ENCODE measurements at regions not wholly inside any gene's neighbourhood (a gene's known extent, or its start where the extent isn't known, plus 50 kb on each side); places are given as distances from the start of the nearest gene placed in this dataset.
"Not testable (repeated sequence)": the region's sequence is repeated elsewhere in the genome, so short reads cannot be mapped to it uniquely, and the experiment has no call there.

- DNase-seq (no peak), ATAC-seq (ENCODE audit: insufficient read depth, low FRiP score) (no peak)
- no peak overlapping the region for H3K4me3 ChIP-seq
- 68 to 96% methylated on average over 2 of the region's 2 CpGs for WGBS, 2 donors
- H3K27ac ChIP-seq (ENCODE audit: low read depth in 1 of 2, low read length in 1 of 2): no peak overlapping the region
- no peaks in the 10 kb centered on the region for H3K27me3 ChIP-seq (ENCODE audit: control insufficient read depth in 3 of 3, insufficient read depth in 3 of 3, low read length in 2 of 3)
- H3K9ac ChIP-seq (ENCODE audit: insufficient read depth in 1 of 2, low read length in 2 of 2): no peak overlapping the region
- no peaks in the 10 kb centered on the region for H3K4me1 ChIP-seq (ENCODE audit: control insufficient read depth in 5 of 5, insufficient read depth in 5 of 5, low read length in 5 of 5)
- TF ChIP-seq, protein P1, sequence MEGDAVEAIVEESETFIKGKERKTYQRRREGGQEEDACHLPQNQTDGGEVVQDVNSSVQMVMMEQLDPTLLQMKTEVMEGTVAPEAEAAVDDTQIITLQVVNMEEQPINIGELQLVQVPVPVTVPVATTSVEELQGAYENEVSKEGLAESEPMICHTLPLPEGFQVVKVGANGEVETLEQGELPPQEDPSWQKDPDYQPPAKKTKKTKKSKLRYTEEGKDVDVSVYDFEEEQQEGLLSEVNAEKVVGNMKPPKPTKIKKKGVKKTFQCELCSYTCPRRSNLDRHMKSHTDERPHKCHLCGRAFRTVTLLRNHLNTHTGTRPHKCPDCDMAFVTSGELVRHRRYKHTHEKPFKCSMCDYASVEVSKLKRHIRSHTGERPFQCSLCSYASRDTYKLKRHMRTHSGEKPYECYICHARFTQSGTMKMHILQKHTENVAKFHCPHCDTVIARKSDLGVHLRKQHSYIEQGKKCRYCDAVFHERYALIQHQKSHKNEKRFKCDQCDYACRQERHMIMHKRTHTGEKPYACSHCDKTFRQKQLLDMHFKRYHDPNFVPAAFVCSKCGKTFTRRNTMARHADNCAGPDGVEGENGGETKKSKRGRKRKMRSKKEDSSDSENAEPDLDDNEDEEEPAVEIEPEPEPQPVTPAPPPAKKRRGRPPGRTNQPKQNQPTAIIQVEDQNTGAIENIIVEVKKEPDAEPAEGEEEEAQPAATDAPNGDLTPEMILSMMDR (IDR thresholded peaks at IDR 0.05; ENCODE audit: control extremely low read depth, extremely low read depth): no peak
- H3K9me3 ChIP-seq (ENCODE audit: control insufficient read depth in 4 of 4, insufficient read depth in 3 of 4, low read length in 3 of 4): no peaks in the 10 kb centered on the region
- H3K36me3 ChIP-seq (ENCODE audit: control insufficient read depth in 4 of 4, insufficient read depth in 4 of 4, low read length in 4 of 4): no peaks in the 10 kb centered on the region
Measured at GRCh38 chr13:86608701-86609100, 809.5 kb upstream of the SLITRK6 start.

GRCh38 chr13:86633346-86633745 is 834.1 kb upstream of the SLITRK6 start:
- Histone ChIP-seq H3K36me3 (ENCODE audit: control insufficient read depth in 4 of 4, insufficient read depth in 4 of 4, low read length in 4 of 4) (no peaks in the 10 kb centered on the region), H3K4me1 (ENCODE audit: control insufficient read depth in 5 of 5, insufficient read depth in 5 of 5, low read length in 5 of 5) (no peaks in the 10 kb centered on the region), H3K9ac (ENCODE audit: insufficient read depth in 1 of 2, low read length in 2 of 2) (no peak overlapping the region), H3K27ac (ENCODE audit: low read depth in 1 of 2, low read length in 1 of 2) (no peak overlapping the region), H3K4me3 (no peak overlapping the region), H3K9me3 (ENCODE audit: control insufficient read depth in 4 of 4, insufficient read depth in 3 of 4, low read length in 3 of 4) (no peaks in the 10 kb centered on the region), H3K27me3 (ENCODE audit: control insufficient read depth in 3 of 3, insufficient read depth in 3 of 3, low read length in 2 of 3) (no peaks in the 10 kb centered on the region)
- ATAC-seq (ENCODE audit: insufficient read depth, low FRiP score) (no peak), DNase-seq (no peak)
- TF ChIP-seq, protein P1 (IDR thresholded peaks at IDR 0.05; ENCODE audit: control extremely low read depth, extremely low read depth): no peak
- 77 to 83% methylated on average over 3 of the region's 3 CpGs for WGBS, 2 donors

DNA sequence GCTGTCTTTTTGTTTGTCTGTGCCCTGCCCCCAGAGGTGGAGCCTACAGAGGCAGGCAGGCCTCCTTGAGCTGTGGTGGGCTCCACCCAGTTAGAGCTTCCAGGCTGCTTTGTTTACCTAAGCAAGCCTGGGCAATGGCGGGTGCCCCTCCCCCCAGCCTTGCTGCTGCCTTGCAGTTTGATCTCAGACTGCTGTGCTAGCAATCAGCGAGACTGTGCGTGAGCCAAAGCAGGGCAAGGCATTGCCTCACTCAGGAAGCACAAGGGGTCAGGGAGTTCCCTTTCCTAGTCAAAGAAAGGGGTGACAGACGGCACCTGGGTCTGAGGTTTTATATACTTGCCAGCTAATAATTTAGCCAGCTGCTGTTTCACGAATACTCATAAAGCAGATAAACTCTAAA is 852.0 kb upstream of the SLITRK6 start:
- not testable (repeated sequence) for H3K27ac ChIP-seq (ENCODE audit: low read depth in 1 of 2, low read length in 1 of 2); H3K4me1 ChIP-seq (ENCODE audit: control insufficient read depth in 5 of 5, insufficient read depth in 5 of 5, low read length in 5 of 5); H3K9ac ChIP-seq (ENCODE audit: insufficient read depth in 1 of 2, low read length in 2 of 2); ATAC-seq (ENCODE audit: insufficient read depth, low FRiP score); H3K36me3 ChIP-seq (ENCODE audit: control insufficient read depth in 4 of 4, insufficient read depth in 4 of 4, low read length in 4 of 4); H3K9me3 ChIP-seq (ENCODE audit: control insufficient read depth in 4 of 4, insufficient read depth in 3 of 4, low read length in 3 of 4); H3K27me3 ChIP-seq (ENCODE audit: control insufficient read depth in 3 of 3, insufficient read depth in 3 of 3, low read length in 2 of 3); DNase-seq; H3K4me3 ChIP-seq
- WGBS, 2 donors: 41 to 46% methylated on average over 5 of the region's 5 CpGs

- H3K36me3 ChIP-seq (ENCODE audit: control insufficient read depth in 4 of 4, insufficient read depth in 4 of 4, low read length in 4 of 4): no peaks in the 10 kb centered on the region
- H3K9me3 ChIP-seq (ENCODE audit: control insufficient read depth in 4 of 4, insufficient read depth in 3 of 4, low read length in 3 of 4): no peaks in the 10 kb centered on the region
- no peak overlapping the region for H3K27ac ChIP-seq (ENCODE audit: low read depth in 1 of 2, low read length in 1 of 2)
- H3K9ac ChIP-seq (ENCODE audit: insufficient read depth in 1 of 2, low read length in 2 of 2): no peak overlapping the region
- no peaks in the 10 kb centered on the region for H3K27me3 ChIP-seq (ENCODE audit: control insufficient read depth in 3 of 3, insufficient read depth in 3 of 3, low read length in 2 of 3)
- DNase-seq: no peak
- H3K4me3 ChIP-seq: no peak overlapping the region
- no peak for ATAC-seq (ENCODE audit: insufficient read depth, low FRiP score)
- no peaks in the 10 kb centered on the region for H3K4me1 ChIP-seq (ENCODE audit: control insufficient read depth in 5 of 5, insufficient read depth in 5 of 5, low read length in 5 of 5)
- TF ChIP-seq, protein P1 (IDR thresholded peaks at IDR 0.05; ENCODE audit: control extremely low read depth, extremely low read depth): no peak
Measured at GRCh38 chr13:86653009-86653408, 853.8 kb upstream of the SLITRK6 start.
